GM18498 (cell line): ENCODE measurements at regions not wholly inside any gene's neighbourhood (a gene's known extent, or its start where the extent isn't known, plus 50 kb on each side); places are given as distances from the start of the nearest gene placed in this dataset.
"Not testable (repeated sequence)": the region's sequence is repeated elsewhere in the genome, so short reads cannot be mapped to it uniquely, and the experiment has no call there.

Source experiments
- ATAC-seq: cut with Tn5 transposase; IDR thresholded peaks from one replicate; pipeline ENCODE4 v1.9.1; 2021; ENCODE audit warnings: mild to moderate bottlenecking, moderate library complexity; ENCODE audit not compliant: unreplicated experiment

DNA sequence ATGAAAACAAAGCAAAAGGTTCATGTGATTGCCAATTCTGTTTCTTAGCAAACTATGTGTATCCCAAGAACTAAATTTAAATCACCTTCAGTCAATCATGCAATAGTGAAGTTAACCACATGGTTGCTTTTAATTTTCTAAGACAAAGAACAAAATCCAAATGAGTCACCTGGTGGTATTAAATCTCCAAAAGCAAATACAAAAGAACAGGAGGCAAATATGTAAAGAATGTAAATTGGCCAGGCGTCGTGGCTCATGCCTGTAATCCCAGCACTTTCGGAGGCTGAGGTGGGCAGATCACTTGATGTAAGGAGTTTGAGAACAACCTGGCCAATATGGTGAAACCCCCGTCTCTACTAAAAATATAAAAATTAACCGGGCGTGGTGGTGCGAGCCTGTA lies 54.2 kb upstream of the PIK3R4 start:
- ATAC-seq = no peak

DNA sequence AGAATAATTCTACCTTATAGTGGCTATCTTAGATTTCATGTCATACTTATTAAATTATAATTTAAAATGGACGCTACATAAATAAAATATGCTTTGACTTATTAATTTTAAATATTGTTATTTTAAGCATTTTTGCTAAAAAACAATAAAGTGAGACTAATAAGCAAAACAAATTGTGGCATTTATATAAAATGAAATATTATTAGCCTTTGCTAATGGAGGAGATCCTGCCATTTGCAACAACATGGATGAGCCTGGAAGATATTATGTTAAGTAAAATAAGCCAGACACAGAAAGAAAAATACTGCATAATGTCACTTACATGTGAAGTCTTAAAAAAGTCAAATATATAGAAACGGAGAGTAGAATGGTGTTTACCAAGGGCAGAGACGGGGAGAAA lies 54.8 kb upstream of the PIK3R4 start:
- ATAC-seq = no peak

DNA sequence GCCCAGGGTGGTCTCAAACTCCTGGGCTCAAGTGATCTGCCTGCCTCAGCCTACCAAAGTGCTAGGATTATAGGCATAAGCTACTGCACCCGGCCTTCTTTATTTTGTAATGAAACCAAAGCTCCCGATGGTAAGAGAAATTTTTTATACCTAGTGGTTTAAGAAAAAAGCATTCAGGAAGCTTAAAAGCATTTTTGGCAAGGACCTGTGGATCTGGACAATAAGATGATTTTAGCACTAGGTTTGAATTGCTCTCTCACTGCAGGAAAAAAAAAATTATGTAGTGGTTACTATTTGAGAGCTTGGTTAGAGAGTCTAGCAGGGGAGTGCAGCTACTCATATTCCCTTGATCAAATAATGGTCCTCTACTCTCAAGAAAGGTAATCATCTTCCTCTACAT lies 64.9 kb upstream of the PIK3R4 start:
- no peak for ATAC-seq

DNA sequence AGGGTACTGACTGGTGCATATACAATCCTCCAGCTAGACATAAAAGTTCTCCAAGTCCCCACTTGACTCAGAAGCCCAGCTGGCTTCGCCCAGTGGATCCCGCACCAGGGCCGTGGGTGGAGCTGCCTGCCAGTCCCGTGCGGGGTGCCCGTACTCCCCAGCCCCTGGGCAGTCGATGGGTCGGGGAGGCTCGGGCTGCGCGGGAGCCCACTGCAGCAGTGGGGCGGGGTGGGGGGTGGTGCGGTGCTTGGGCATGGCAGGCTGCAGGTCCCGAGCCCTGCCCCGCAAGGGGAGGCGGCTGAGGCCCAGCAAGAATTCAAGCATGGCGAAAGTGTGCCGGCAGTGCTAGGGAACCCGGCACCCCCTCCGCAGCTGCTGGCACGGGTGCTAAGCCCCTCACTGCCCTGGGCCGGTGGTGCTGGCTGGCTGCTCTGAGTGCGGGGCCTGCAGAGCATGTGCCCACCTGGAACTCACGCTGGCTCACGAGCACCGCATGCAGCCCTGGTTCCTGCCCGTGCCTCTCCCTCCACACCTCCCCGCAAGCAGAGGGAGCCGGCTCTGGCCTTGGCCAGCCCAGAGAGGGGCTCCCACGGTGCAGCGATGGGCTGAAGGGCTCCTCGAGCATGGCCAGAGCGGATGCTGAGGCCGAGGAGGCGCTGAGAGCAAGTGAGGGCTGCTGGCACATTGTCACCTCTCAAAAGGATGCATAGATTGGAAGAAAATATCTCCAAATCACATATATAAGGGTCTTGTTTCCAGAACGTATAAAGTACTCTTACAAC lies 68.3 kb upstream of the PIK3R4 start:
- ATAC-seq = no peak

DNA sequence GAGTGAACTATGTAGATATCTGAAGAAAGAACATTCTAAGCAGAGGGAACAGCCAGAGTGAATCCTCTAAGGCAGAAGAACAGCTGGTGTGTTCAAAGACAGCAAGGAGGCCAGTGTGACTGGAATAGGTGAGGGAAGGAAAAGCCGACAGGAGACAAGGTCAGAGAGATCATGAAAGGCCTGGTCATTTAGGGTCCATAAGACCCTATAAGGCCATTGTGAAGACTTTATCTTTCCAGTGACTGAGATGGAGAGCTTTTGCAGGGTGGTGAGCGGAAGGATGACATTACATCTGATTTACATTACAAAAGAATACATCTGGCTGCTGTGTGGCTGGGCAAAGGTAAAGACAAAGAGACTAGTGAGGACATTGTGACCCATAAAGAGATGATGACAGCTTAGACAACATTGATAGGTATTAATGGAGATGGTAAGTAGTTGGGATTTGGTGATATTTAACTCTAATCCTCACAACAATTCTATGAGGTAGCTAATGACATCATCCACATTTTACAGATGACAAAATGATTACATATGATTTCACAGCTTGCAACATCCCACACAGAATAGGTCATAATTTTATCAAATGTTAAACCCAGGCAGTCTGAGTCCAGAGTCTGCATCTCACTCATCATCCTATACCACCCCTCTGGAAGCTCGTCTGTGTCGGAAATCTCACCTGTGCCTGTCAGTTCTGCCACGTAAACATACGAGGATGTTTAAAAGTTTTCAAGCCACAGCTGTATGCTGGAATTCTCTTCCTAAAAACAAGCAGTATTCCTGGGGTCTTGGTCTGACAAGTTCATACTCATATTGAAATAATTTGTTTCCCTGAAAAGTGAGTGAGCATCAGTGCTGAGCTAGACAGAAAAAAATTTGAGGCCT lies 70.2 kb upstream of the PIK3R4 start:
- no peak for ATAC-seq

DNA sequence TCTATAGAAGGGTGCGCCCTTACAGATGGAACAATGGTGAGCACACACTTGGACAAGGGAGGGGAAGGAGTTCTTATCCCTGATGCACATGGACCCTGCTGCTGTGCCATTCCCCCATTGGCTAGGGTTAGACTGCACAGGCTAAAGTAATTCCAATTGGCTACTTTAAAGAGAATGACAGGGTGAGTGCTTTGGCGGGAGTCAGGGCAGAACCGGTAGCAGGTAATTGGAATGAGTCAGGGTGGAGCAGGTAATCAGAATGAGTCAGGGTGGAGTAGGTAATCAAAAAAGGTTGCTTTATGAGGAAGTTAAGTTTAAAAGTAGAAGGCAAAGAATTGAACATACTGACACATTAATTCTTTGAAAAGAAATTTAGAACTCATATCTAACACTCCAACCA lies 71.4 kb upstream of the PIK3R4 start:
- ATAC-seq = not testable (repeated sequence)

DNA sequence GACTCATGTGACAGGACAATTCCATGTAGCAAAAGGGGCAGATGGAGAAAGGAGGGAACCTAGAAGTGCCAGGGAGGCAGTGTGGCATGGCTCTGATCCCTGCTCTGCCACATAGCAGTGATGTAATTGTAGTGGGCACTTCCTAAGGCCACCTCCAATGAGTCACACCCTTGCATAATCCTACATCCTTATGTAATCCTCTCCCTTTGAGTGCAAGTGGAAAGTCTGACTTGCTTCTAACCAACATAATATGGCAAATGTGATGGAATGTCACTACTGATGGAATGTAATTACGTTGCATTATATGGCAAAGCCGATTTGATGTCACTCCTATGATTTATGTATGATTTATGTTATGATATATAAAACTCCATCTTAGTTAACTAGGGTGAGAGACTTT lies 72.9 kb upstream of the ATP2C1 start:
- ATAC-seq = no peak

DNA sequence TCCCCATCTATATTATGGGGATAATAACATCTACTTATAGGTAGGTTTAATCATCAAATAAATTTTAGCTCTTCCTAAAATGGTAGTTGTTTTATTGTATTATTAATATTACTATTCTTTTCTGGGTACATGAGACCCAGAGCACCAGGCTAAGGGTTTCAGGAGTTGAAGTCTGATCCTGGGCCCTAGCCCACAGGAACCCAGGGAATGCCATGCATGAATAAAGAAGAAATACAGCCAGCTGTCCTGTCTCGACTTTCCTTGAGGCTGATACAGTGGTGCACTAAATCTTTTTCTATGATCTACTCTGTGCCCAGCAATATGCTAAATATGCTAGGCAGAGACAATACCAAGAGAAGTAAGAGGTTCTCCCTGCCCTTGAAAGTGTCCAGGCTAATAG lies 72.1 kb upstream of the ATP2C1 start:
- ATAC-seq = no peak

DNA sequence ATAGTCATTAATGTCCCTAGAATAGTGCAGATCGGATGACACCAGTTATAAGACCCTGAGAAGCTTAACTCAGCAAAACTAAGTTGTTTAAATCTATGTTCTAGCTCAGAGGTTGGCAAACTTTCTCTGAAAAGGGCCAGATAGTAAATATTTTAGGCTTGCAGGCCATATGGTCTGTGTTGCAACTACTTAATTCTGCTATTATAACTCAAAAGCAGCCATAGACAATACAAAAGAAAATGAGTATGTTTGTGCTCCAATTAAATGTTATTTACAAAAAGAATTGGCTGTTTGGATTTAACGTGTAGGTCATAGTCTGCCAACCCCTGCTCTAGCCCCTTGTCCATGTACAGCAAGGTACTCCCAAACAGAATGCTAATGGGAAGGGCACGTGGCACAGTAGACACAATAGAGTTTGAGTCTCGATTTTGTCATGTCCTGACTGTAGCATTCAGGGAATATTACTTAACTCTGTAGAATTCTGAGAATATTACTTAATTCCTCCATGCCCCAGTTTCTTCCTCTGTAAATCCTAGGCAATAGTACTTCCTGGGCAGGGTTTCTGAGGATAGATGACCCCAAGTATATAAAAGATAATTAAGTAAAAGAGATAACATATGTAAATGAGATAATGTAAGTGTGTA lies 70.5 kb upstream of the ATP2C1 start:
- no peak for ATAC-seq

DNA sequence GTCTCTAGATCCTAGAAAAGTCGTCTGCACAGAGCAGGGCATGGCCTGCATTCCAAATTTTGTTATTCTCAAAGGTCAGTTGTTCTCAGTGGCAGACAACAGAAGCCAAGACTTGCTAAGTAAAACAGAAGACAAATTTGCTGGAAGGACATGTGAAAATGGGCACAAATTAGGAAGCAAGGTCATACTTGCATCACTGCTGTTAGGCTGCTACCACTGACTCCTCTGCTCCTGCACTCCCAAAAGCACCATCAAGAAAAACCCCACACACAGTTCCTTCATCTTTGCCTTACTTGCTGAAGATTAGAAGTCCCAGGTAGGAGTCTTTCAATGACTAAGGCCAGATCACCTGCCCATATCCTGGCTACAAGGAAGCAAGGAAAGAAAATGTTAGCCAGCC lies 69.9 kb upstream of the ATP2C1 start:
- no peak for ATAC-seq

DNA sequence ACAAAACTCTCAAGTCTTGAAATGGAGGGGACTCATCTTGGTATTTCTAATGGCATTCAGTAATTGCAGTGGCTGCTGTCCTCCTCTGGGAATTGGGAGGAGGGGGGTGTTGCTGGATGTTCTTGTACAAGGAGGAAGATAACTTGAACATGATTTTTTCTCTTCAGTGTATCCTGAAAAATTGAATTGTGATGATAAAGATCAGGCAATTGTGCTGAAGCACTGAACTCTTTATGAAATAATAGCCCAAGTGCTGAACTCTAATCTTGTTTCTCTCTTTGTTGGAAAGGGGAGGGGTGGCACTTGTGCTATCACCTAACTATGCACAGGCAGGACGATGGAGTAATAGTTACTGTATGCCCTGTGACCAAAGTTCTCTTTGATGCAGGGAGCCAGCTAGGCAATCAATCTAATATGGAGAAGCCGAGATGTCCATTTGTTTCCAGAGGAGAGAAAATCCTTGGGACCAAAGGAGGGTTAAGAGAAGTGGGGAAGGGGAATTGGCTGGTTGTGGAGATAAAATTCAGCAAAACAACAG lies 68.1 kb upstream of the ATP2C1 start:
- ATAC-seq = no peak

DNA sequence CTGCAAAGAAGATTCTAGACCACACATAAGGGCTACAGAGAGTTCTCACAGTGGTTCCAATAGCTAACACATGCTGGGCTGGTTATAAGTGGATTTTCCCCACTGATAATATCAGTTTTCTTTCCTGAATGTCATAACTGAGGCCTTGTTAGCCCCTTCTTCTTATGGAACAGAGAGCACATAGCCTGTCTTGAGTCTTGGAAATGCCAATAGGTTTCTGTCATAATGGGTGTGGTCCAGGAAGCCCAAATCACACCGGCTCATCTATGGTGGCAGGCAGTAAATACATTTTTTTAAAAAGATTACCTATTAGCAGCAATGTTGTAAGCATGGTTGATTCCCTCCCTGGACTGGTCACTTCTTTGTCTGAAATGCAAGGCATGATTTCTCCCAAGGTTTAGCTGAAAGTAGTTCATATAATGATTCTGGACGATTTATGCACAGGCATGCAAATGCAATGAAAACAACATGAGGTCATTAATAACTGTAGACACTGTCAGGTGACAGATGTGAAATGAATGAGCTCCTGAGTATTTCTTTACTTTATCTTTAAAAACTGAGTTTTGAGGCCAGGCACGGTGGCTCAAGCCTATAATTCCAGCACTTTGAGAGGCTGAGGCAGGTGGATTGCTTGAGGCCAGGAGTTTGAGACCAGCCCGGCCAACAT lies 67.2 kb upstream of the ATP2C1 start:
- ATAC-seq = no peak

DNA sequence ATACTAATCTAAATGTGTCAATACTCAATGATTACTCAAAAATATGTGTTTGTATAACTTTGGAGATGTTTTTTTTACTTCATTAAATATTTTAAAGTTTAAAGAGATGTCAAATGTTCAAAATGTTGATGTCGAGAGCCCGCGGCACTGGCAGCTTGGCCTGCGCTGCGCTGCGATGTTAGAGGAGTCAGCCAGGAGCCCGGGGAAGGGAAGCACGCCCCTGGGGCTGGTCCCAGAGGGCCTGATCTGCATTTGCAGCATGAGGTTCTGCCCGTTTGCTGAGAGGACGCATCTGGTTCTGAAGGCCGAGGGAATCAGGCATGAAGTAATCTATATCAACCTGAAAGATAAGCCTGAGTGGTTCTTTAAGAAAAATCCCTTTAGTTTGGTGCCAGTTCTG lies 66.4 kb upstream of the ATP2C1 start:
- no peak for ATAC-seq

DNA sequence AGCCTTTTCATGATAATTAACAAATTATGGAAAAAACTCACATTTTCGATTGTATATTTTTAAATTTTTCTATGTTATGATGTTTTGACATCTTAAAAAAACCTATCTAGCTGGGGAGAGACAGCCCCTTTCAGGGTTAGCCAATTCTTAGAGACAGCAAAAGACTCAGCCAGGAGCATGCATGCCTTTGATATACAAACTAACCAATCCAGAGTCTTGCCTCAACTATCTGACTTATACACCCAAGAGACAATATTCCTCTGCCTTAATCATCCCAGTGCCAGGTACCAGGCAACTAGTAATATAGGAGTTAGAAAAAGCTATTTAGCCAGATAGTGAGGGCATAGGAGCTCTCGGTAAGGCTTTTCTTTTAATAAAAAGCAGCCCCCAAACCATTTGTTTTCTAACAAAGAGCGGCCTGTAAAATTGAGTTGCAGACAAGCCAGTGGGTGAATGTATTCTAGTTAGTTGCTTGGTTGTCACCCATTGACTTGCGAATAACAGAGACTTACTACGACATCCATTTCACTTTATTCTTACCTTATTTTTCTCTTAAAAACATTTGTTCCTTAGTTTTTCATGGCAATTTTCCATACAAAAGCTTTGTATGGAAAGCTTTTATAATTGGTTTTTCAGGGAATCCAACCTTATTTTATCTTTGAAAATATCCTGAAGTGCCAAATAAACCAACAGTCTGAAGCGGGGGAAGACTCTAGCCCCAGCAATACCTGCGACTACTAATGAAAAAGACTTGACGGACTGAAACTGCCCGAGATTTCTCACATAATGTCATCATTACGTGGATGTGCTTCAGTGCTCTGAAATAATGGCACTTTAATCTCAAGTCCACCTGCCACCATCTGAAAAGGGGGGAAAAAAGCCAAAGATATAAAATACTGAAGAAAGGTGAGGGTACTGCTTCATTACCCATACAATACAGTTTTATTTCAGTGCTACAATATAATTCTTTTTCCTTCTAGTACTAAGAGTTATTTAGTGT lies 64.6 kb upstream of the ATP2C1 start:
- no peak for ATAC-seq

DNA sequence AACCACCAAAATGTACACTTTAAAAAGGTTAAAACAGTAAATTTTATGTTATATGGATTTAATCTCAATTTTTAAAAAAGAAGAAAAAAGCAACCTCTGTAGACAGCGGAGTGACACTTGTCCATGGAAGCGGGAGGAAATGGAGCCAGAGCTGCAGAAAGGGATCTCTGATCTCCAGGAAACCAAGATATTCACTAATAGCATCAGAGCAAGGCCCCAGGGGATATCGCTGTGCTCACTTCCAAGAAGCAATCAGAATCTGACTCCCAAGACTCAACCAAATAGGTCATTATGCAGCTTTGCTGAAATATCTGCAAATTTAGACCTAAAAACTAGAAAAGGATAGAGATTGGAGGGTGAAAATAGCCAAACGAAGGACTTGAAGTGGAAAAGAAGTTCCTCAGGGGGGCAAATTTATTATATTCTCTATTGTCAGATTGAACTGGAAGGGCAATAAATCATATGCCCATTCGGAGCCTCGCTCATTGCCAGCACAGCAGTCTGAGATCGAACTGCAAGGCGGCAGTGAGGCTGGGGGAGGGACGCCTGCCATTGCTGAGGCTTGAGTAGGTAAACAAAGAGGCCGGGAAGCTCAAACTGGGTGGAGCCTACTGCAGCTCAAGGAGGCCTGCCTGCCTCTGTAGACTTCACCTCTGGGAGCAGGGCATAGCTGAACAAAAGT lies 62.0 kb upstream of the ATP2C1 start:
- no peak for ATAC-seq

DNA sequence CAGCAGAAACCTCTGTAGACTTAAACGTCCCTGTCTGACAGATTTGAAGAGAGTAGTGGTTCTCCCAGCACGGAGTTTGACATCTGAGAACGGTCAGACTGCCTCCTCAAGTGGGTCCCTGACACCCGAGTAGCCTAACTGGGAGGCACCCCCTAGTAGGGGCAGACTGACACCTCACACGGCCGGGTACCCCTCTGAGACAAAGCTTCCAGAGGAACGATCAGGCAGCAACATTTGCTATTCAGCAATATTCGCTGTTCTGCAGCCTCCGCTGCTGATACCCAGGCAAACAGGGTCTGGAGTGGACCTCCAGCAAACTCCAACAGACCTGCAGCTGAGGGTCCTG lies 61.5 kb upstream of the ATP2C1 start:
- not testable (repeated sequence) for ATAC-seq

DNA sequence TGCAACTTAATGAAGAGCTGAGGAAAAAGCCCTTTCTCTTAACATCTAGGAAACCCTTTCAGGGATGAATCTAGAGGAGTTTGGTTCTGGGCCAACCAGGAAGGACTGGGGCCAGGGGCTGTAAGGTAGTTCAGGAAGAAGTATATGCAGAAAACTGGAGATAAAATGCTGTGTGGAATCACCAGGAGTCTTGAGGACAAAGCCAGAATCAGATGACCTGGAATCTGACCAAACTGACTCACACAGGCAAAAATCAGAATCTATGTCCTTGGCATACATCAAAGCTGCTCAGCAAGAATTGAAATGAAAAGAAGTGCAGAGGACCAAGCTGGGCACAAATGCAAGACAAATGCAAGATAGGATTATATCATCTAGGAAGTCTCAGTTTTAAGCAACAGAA lies 59.4 kb upstream of the ATP2C1 start:
- ATAC-seq = no peak

DNA sequence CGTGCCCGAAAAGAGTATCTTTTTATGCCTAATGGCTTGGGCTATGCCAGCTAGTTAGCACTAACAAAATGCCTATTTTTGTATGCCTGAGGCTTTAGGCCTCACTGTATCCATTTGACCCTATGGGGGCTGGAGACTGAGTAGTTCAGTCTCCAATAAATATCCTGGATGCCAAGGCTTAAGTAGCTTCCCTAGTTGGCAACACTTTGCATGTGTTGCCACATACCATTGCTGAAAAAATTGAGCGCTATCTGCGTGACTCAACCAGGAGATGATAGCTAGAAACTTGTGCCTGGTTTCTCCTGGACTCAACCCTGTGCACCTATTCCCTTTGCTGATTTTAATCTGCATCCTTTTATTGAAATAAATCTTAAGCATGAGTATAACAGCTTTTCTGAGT lies 58.4 kb upstream of the ATP2C1 start:
- no peak for ATAC-seq

DNA sequence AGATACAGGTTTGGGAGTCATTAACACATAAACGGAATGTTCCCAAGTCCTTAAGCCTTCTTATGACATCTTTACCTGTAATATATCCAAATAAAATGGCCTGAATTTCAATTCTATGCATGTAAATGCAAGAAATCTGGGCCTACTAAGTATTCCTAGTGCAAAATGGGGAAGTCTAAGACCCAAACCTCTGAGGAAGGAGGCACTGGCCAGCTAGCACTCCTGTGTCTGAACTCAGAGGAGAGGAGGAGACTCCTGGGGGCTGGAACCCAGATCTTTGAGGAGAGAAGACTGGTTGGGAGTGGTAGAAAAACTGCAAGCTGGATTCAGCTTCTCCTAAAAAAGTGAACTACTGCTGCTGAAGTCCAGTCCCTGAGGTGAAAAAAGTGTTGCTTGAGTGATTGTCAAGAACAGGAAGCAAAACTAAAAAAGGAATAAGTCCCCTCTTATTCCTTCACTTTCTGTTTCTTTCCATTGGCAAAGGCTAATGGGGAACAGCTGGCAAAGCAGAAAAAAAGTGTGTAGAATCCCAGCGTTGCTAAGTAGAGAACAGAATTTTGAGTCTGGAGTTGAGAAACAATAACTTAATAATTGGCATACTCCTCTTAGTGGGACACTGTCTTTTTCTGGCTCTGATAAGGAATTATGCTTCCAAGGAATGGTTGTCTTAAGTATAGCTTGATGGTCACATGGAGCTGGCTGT lies 54.8 kb upstream of the ATP2C1 start:
- no peak for ATAC-seq
